Calu3 (cell line): ENCODE measurements at regions not wholly inside any gene's neighbourhood (a gene's known extent, or its start where the extent isn't known, plus 50 kb on each side); places are given as distances from the start of the nearest gene placed in this dataset.

Source experiments
- BruUV-seq: library from RNA; stranded (reverse); fragments of 400-500 nt; replicated peaks from 2 replicates; lab custom pipeline; 2021; lab: Mats Ljungman, UMichigan
- CTCF ChIA-PET: fragments of 300-600 bp; sonication (Branson Sonifier 250); formaldehyde crosslinking; loops from one replicate; lab custom pipeline; 2022; ENCODE audit warnings: antibody characterized with exemption; lab: Charles Lee
- DNase-seq: peaks from one replicate; pipeline ENCODE4 v3.0.0; 2022
- H3K27ac Mint-ChIP-seq: one replicate; pipeline ENCODE4 v1.8.0; 2022; ENCODE audit warnings: mixed read lengths; ENCODE audit not compliant: unreplicated experiment
- H3K27me3 Mint-ChIP-seq: one replicate; pipeline ENCODE4 v1.8.0; 2022; ENCODE audit warnings: mixed read lengths; ENCODE audit not compliant: unreplicated experiment
- H3K36me3 Mint-ChIP-seq: one replicate; pipeline ENCODE4 v1.8.0; 2022; ENCODE audit warnings: mild to moderate bottlenecking, moderate library complexity, mixed read lengths; ENCODE audit not compliant: insufficient read depth, unreplicated experiment
- H3K4me1 Mint-ChIP-seq: one replicate; pipeline ENCODE4 v1.8.0; 2022; ENCODE audit warnings: mild to moderate bottlenecking, low read depth, mixed read lengths; ENCODE audit not compliant: unreplicated experiment
- H3K4me3 Mint-ChIP-seq: one replicate; pipeline ENCODE4 v1.8.0; 2022; ENCODE audit warnings: mild to moderate bottlenecking, low read depth, moderate library complexity, mixed read lengths; ENCODE audit not compliant: unreplicated experiment
- H3K9me3 Mint-ChIP-seq: one replicate; pipeline ENCODE4 v1.8.0; 2022; ENCODE audit warnings: low read depth, mixed read lengths; ENCODE audit not compliant: unreplicated experiment
- intact Hi-C: fragments of 100-400 bp; cut with micrococcal nuclease; formaldehyde crosslinking; loops from one replicate; pipeline ENCODE4 v1.10.0; 2022; ENCODE audit not compliant: unreplicated experiment
- TF ChIP-seq, protein P1 (sequence below): fragments of 200-600 bp; IDR thresholded peaks from one replicate; pipeline ENCODE4 v1.8.0; 2022; ENCODE audit warnings: antibody characterized with exemption; ENCODE audit not compliant: unreplicated experiment

DNA sequence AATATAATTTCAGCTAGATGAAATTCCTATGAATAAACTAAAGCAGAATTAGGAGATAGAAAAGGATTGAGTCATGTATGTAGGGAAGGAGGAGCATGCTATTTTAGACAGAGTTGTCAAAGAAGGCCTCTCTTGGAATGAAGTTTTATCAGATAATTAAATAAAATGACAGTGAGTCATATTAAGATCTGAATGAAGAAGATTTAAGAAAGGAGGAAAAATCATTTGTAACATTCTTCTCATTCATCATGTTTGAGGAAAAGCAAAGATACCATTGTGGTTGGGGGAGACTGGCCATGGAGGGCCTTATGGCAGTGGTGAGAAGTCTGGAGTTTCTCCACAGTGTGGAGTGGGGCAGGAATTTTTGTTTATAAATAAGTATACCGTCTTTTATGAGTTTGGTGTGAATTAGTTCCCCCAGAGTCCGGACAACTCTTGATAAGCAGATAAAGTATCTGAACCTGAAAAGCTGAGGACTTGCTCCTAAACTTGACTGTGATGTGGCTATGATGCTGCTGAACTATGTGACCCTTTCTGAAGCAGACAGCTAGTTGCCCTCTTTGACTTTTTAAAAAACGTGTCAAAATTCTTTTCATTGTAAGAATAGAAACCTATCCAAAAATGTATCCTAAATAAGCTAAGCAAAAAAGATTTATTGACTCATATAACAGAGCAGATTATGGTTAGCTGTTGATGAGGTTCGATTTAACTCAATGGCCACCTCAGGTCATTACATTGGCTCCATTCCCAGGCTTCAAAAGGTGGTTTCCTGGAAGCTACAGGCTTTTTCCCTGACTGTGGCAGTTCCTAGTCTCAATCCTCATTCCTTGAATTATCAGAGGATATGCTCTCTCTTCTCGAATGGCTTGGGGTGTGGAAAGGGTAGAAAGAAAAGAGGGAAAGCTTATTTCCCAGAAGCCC, 90.8 kb downstream of the LHX9 start:
- CTCF ChIA-PET, result interaction anchor here (0.7 kb wide), 1 partner anchor 13 kb away, joined by 3 read pairs; no protein-coding TSS in a partner anchor
- DNase-seq, result no peak
- peaks cover 13% of the 10 kb centered on the region for H3K9me3 Mint-ChIP-seq
- TF ChIP-seq, protein P1, sequence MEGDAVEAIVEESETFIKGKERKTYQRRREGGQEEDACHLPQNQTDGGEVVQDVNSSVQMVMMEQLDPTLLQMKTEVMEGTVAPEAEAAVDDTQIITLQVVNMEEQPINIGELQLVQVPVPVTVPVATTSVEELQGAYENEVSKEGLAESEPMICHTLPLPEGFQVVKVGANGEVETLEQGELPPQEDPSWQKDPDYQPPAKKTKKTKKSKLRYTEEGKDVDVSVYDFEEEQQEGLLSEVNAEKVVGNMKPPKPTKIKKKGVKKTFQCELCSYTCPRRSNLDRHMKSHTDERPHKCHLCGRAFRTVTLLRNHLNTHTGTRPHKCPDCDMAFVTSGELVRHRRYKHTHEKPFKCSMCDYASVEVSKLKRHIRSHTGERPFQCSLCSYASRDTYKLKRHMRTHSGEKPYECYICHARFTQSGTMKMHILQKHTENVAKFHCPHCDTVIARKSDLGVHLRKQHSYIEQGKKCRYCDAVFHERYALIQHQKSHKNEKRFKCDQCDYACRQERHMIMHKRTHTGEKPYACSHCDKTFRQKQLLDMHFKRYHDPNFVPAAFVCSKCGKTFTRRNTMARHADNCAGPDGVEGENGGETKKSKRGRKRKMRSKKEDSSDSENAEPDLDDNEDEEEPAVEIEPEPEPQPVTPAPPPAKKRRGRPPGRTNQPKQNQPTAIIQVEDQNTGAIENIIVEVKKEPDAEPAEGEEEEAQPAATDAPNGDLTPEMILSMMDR, result no peak
- no peaks in the 10 kb centered on the region for H3K27me3 Mint-ChIP-seq
- H3K36me3 Mint-ChIP-seq, result no peaks in the 10 kb centered on the region
- H3K27ac Mint-ChIP-seq, result no peak overlapping the region
- H3K4me1 Mint-ChIP-seq, result peaks cover 27% of the 10 kb centered on the region
- H3K4me3 Mint-ChIP-seq, result no peak overlapping the region
- BruUV-seq, result no TSS peak
- intact Hi-C loops, result no loop called here

DNA sequence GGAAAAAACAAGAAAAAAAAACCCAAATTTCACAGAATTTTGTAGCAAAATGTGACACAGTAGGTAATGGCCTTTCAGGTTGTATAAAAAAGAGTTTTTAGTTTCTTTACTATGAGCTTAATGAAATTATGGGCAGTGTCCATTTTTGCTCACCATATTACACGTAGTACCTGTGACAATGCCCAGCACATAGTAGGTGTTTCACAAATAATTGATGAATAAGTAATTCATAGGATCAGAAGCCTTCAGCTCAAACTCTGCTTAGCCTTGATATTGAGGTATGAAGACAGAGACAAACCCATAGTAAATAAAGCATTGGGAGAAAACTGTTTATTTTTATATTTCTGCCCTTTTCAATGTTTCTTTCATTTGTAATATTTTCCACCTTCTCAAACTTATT, 97.2 kb downstream of the LHX9 start:
- H3K27ac Mint-ChIP-seq, result no peak overlapping the region
- no TSS peak for BruUV-seq
- H3K9me3 Mint-ChIP-seq, result peaks cover 9% of the 10 kb centered on the region
- CTCF ChIA-PET, result no interaction called here
- H3K4me3 Mint-ChIP-seq, result no peak overlapping the region
- TF ChIP-seq, protein P1, result no peak
- H3K36me3 Mint-ChIP-seq, result no peaks in the 10 kb centered on the region
- no peak for DNase-seq
- intact Hi-C loops, result no loop called here
- H3K27me3 Mint-ChIP-seq, result no peaks in the 10 kb centered on the region
- peaks cover 13% of the 10 kb centered on the region for H3K4me1 Mint-ChIP-seq

DNA sequence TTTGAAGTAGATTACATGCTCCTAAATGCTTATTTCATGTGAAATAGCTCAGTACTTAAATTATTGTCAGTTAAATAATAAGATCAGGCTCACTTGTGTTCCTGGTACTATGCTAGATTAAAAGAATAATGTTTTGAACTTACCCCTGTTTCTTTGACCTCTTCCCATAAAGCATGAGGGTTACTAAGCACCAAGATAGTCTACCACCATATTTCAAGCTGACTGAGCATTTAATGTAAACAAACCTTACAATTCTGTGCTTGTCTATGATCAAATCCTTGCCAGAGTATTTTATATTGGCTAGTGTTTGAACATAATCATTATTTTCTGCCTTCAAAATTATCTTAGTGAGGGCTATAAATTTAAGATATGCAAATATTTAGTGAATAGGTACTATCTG, 98.1 kb downstream of the LHX9 start:
- Mint-ChIP-seq H3K27ac (no peak overlapping the region), H3K27me3 (no peaks in the 10 kb centered on the region), H3K4me3 (no peak overlapping the region), H3K36me3 (no peaks in the 10 kb centered on the region), H3K9me3 (peaks cover 9% of the 10 kb centered on the region), H3K4me1 (peaks cover 20% of the 10 kb centered on the region)
- no TSS peak for BruUV-seq
- CTCF ChIA-PET, result no interaction called here
- intact Hi-C loops, result no loop called here
- TF ChIP-seq, protein P1, result no peak
- no peak for DNase-seq

- CTCF ChIA-PET, result no interaction called here
- Mint-ChIP-seq H3K4me1 (peaks cover 20% of the 10 kb centered on the region), H3K9me3 (peaks cover 7% of the 10 kb centered on the region), H3K36me3 (no peaks in the 10 kb centered on the region), H3K27ac (no peak overlapping the region), H3K4me3 (no peak overlapping the region), H3K27me3 (no peaks in the 10 kb centered on the region)
- TF ChIP-seq, protein P1, result no peak
- intact Hi-C loops, result no loop called here
- no TSS peak for BruUV-seq
- DNase-seq, result peak; percentile 60
Measured at GRCh38 chr1:198018529-198018928, 101.4 kb downstream of the LHX9 start.
